ENCODE measurements at regions not wholly inside any gene's neighbourhood (a gene's known extent, or its start where the extent isn't known, plus 50 kb on each side); places are given as distances from the start of the nearest gene placed in this dataset.

DNA sequence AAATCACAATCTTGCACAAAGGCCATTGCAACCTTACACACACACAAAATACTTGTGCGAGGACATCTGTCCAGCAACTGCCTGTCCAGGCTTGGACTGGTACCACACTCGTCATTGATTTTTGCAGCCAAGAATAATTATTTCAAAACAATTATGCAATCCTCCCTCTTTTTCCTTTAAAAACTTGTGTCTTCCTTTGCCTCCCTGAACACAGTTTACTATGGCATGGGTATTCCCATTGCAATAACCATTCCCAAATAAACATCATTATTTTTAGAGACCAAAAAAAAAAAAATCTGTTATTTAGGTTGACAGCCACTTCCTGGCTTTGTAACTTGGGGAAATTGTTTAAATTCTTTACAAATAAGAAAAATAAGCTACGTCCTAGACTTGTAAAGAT, 54.0 kb downstream of the C11orf91 start:
- no peaks in the 10 kb centered on the region for H3K36me3 ChIP-seq
- H3K27me3 ChIP-seq (replicated peaks; ENCODE audit: insufficient read depth) = no peaks in the 10 kb centered on the region
- no peak for ATAC-seq (ENCODE audit: insufficient number of reproducible peaks, low FRiP score, low read depth)
- DNase-seq (ENCODE audit: low spot score) = no peak
- no peaks in the 10 kb centered on the region for H3K9me3 ChIP-seq
- no peak overlapping the region for H3K4me3 ChIP-seq
- no peak overlapping the region for H3K27ac ChIP-seq
- TF ChIP-seq, protein P1, sequence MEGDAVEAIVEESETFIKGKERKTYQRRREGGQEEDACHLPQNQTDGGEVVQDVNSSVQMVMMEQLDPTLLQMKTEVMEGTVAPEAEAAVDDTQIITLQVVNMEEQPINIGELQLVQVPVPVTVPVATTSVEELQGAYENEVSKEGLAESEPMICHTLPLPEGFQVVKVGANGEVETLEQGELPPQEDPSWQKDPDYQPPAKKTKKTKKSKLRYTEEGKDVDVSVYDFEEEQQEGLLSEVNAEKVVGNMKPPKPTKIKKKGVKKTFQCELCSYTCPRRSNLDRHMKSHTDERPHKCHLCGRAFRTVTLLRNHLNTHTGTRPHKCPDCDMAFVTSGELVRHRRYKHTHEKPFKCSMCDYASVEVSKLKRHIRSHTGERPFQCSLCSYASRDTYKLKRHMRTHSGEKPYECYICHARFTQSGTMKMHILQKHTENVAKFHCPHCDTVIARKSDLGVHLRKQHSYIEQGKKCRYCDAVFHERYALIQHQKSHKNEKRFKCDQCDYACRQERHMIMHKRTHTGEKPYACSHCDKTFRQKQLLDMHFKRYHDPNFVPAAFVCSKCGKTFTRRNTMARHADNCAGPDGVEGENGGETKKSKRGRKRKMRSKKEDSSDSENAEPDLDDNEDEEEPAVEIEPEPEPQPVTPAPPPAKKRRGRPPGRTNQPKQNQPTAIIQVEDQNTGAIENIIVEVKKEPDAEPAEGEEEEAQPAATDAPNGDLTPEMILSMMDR (IDR thresholded peaks at IDR 0.05) = no peak
- H3K4me1 ChIP-seq (ENCODE audit: control insufficient read depth in 1 of 2, low read depth in 2 of 2) = no peaks in the 10 kb centered on the region

DNA sequence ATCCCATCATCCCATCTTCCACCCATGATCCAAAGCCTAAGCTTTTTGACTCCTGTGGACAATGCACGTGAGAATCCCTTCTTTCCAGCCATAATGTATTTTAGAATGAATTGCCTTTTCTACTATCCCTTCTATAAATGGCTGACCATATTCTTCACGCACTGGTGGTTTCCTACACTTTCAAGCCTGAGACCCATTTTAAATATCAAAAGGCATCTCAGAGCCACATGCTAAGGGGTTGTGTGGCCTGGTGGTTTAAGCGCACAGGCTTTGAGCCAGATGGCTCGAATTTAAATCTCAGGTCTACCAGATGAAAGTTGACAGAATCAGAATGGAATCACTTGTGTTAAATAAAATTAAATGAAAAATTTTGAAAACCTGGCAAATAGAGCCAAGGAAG, 54.5 kb downstream of the C11orf91 start:
- H3K9me3 ChIP-seq = no peaks in the 10 kb centered on the region
- no peaks in the 10 kb centered on the region for H3K36me3 ChIP-seq
- no peak for ATAC-seq (ENCODE audit: insufficient number of reproducible peaks, low FRiP score, low read depth)

DNA sequence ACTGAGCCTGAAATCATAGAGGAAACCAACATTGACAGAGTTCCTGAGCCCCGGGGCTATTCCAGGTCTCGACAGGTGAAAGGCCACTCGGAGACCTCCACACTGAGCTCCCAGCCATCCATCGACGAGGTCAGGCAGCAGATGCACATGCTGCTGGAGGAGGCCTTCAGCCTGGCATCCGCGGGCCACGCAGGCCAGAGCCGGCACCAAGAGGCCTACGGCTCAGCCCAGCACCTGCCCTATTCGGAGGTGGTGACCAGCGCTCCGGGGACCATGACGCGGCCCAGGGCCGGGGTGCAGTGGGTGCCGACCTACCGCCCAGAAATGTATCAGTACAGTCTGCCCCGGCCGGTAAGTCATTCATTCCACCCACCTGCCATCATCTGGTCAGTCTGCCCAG, 54.9 kb downstream of the C11orf91 start:
- ATAC-seq (ENCODE audit: insufficient number of reproducible peaks, low FRiP score, low read depth) = no peak
- Histone ChIP-seq H3K9me3 (no peaks in the 10 kb centered on the region), H3K27ac (no peak overlapping the region), H3K4me1 (ENCODE audit: control insufficient read depth in 1 of 2, low read depth in 2 of 2) (no peaks in the 10 kb centered on the region), H3K36me3 (no peaks in the 10 kb centered on the region), H3K4me3 (no peak overlapping the region), H3K27me3 (replicated peaks; ENCODE audit: insufficient read depth) (no peaks in the 10 kb centered on the region)
- no peak for DNase-seq (ENCODE audit: low spot score)
- TF ChIP-seq, protein P1 (IDR thresholded peaks at IDR 0.05) = no peak

More for the DNA sequence above, 54.5 kb downstream of the C11orf91 start:
- TF ChIP-seq, protein P1 (IDR thresholded peaks at IDR 0.05) = no peak
- no peaks in the 10 kb centered on the region for H3K27me3 ChIP-seq (replicated peaks; ENCODE audit: insufficient read depth)
- no peak overlapping the region for H3K27ac ChIP-seq
- no peaks in the 10 kb centered on the region for H3K4me1 ChIP-seq (ENCODE audit: control insufficient read depth in 1 of 2, low read depth in 2 of 2)
- DNase-seq (ENCODE audit: low spot score) = no peak
- no peak overlapping the region for H3K4me3 ChIP-seq

DNA sequence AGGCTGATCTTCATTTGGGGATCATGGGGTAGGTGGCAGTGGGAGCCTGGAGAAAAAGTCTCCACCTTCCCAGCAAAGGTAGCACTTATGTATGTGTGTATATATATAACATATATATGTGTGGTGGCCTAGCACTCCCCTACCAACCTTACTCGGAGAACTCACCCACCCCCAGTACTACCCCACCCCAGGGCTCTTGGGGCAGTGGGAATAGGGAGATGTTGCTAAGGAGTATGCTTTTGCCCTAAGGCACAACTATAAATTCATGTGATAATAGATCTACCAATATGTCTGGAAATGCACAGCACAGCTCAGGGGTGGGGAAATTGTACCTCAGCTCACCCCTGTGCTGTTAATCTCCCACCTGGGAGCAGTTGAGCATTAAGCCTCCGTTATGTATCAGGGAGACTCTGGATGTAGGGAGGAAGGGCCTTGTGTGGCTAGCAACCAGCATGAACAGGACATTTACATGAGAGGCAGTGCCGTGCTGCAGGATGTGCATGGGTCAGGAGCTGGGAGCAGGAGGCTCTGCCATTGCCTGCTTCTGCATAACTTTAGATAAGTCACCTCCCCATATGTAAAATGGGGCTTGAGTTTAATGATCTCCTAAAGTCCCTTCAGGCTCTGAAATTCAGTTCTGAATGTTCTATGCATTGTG, 57.3 kb downstream of the C11orf91 start:
- TF ChIP-seq, protein P1 (IDR thresholded peaks at IDR 0.05) = no peak
- Histone ChIP-seq H3K27ac (no peak overlapping the region), H3K9me3 (no peaks in the 10 kb centered on the region), H3K4me3 (no peak overlapping the region), H3K27me3 (replicated peaks; ENCODE audit: insufficient read depth) (no peaks in the 10 kb centered on the region), H3K4me1 (ENCODE audit: control insufficient read depth in 1 of 2, low read depth in 2 of 2) (no peaks in the 10 kb centered on the region), H3K36me3 (no peaks in the 10 kb centered on the region)
- DNase-seq (ENCODE audit: low spot score) = no peak
- no peak for ATAC-seq (ENCODE audit: insufficient number of reproducible peaks, low FRiP score, low read depth)

DNA sequence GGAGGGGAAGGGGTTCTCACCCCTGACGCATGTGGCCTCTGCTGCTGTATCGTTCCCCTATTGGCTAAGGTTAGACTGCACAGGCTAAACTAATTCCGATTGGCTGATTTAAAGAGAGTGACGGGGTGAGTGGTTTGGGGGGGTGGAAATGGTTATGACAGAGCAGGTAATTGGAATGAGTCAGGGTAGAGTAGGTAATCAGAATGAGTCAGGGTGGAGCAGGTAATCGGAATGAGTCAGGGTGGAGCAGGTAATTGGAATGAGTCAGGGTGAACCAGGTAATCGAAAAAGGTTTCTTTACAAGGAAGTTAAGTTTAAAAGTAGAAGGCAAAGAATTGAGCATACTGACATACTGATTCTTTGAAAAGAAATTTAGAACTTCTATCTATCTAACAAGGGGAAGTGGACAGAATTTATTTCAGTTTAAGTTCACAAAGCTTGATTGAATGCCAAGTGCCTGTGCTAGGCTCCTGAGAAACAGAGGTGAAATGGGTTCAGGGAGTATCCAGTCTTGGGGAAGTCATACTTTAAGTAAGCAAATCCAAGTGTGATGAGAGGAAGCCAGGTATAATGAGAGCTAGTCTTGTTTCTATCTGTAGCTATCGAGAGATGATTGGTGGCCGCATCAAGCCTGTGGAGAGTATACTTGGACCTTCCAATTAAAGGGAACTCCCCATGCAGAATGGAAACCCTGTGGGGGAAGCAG, 58.0 kb downstream of the C11orf91 start:
- no peak for DNase-seq (ENCODE audit: low spot score)
- no peak for ATAC-seq (ENCODE audit: insufficient number of reproducible peaks, low FRiP score, low read depth)
- H3K4me1 ChIP-seq (ENCODE audit: control insufficient read depth in 1 of 2, low read depth in 2 of 2) = no peaks in the 10 kb centered on the region

More for the DNA sequence above, 58.0 kb downstream of the C11orf91 start:
- Histone ChIP-seq H3K36me3 (no peaks in the 10 kb centered on the region), H3K4me3 (no peak overlapping the region), H3K27me3 (replicated peaks; ENCODE audit: insufficient read depth) (no peaks in the 10 kb centered on the region), H3K9me3 (no peaks in the 10 kb centered on the region), H3K27ac (no peak overlapping the region)
- TF ChIP-seq, protein P1 (IDR thresholded peaks at IDR 0.05) = no peak

Measured in thoracic aorta (tissue), 2 donors.